ENCODE measurements at regions not wholly inside any gene's neighbourhood (a gene's known extent, or its start where the extent isn't known, plus 50 kb on each side); places are given as distances from the start of the nearest gene placed in this dataset.

GRCh38 chr1:62951428-62951827 lies 167.5 kb downstream of the ATG4C start:
- WGBS (ENCODE audit: insufficient coverage, insufficient replicate concordance, low lambda C conversion rate, missing lambda C conversion rate): 49% methylated on average over 3 of the region's 3 CpGs
- BruUV-seq (replicated peaks): no TSS peak
- Histone ChIP-seq H3K27ac (ENCODE audit: control insufficient read depth, insufficient read depth) (no peak overlapping the region), H3K36me3 (ENCODE audit: control insufficient read depth in 2 of 2, insufficient read depth in 2 of 2, low read length in 1 of 2) (no peaks in the 10 kb centered on the region), H4K20me1 (ENCODE audit: control insufficient read depth, insufficient read depth) (no peaks in the 10 kb centered on the region), H3K9ac (ENCODE audit: control insufficient read depth, insufficient read depth, low read length) (no peak overlapping the region), H2AFZ (ENCODE audit: control insufficient read depth, low read depth, low read length) (no peak overlapping the region), H3K27me3 (replicated peaks in 1 of 2; ENCODE audit: control insufficient read depth in 2 of 2, insufficient read depth in 2 of 2, low read length in 1 of 2) (no peaks in the 10 kb centered on the region), H3K4me1 (ENCODE audit: control insufficient read depth, insufficient read depth, low read length) (no peaks in the 10 kb centered on the region), H3K4me3 (no peak overlapping the region), H3K9me3 (replicated peaks; ENCODE audit: control insufficient read depth, insufficient read depth, low read length) (no peaks in the 10 kb centered on the region), H3K4me2 (ENCODE audit: control insufficient read depth, insufficient read depth) (no peak overlapping the region), H3K79me2 (ENCODE audit: control insufficient read depth, insufficient read depth, low read length) (no peaks in the 10 kb centered on the region)
- ChIA-PET RAD21 (ENCODE audit: unreplicated experiment) (no interaction called here), CTCF (interaction anchor here (1.7 kb wide), 1 partner anchor 12 kb away, joined by 5 read pairs; no protein-coding TSS in a partner anchor), SMC1A (ENCODE audit: uncharacterized antibody, unreplicated experiment) (interaction anchor here (0.8 to 1.4 kb wide), 2 partner anchors 13 to 110 kb away, joined by 3 to 4 read pairs; no protein-coding TSS in a partner anchor), POLR2A (interaction anchor here (0.6 kb wide), 1 partner anchor 380 kb away, joined by 3 read pairs; no protein-coding TSS in a partner anchor)
- ATAC-seq (no peak), DNase-seq (ENCODE audit: low read depth, low spot score) (no peak), FAIRE-seq (no peak)
- in situ Hi-C loops (cut with MboI): no loop called here
- intact Hi-C loops (cut with micrococcal nuclease; ENCODE audit: unreplicated experiment): loop anchor here (10.0 kb wide), 1 partner anchor 363 kb away; no protein-coding TSS in a partner anchor
- no peak for TF ChIP-seq ESRRA (IDR thresholded peaks at IDR 0.05; ENCODE audit: low read length)
- TF ChIP-seq POLR2AphosphoS5 (IDR thresholded peaks at IDR 0.05; ENCODE audit: low read length): no peak
- TF ChIP-seq FOXM1 (IDR thresholded peaks at IDR 0.05; ENCODE audit: low read depth, low read length): no peak
- no peak for TF ChIP-seq CUX1 (IDR thresholded peaks at IDR 0.05; ENCODE audit: insufficient replicate concordance, low read depth, low read length)
- no peak for TF ChIP-seq SKIL (IDR thresholded peaks at IDR 0.05; ENCODE audit: low read depth, poor library complexity, severe bottlenecking)
- no peak for TF ChIP-seq MXI1 (IDR thresholded peaks at IDR 0.05; ENCODE audit: low read depth, low read length)
- no peak for TF ChIP-seq CHD4 (IDR thresholded peaks at IDR 0.05)
- no peak for TF ChIP-seq TCF3 (IDR thresholded peaks at IDR 0.05; ENCODE audit: borderline replicate concordance, insufficient read depth, low read depth, low read length)
- no peak for TF ChIP-seq IRF3 (IDR thresholded peaks at IDR 0.05)
- no peak for TF ChIP-seq SREBF1 (IDR thresholded peaks at IDR 0.05; ENCODE audit: low read length)
- no peak for TF ChIP-seq SMC3 (IDR thresholded peaks at IDR 0.05; ENCODE audit: borderline replicate concordance, low read length)
- TF ChIP-seq REST (IDR thresholded peaks at IDR 0.05; ENCODE audit: low read depth, low read length): no peak
